ENCODE measurements at regions not wholly inside any gene's neighbourhood (a gene's known extent, or its start where the extent isn't known, plus 50 kb on each side); places are given as distances from the start of the nearest gene placed in this dataset.

- H3K9me1 ChIP-seq (replicated peaks; ENCODE audit: control insufficient read depth, extremely low read depth, insufficient read depth, low read length), result no peaks in the 10 kb centered on the region
- ChIA-PET POLR2A (no interaction called here), CTCF (interaction anchor here (0.9 kb wide), 1 partner anchor 20 kb away, joined by 4 read pairs; no protein-coding TSS in a partner anchor)
- intact Hi-C loops (cut with micrococcal nuclease) (no loop called here), dilution Hi-C loops (cut with MboI; ENCODE audit: extremely low pct_ligation_motif_present, low sequenced_read_pairs) (no loop called here)
- no peaks in the 10 kb centered on the region for H3K9me3 ChIP-seq (replicated peaks; ENCODE audit: control insufficient read depth, insufficient read depth, low read length)
- no peaks in the 10 kb centered on the region for H3K4me1 ChIP-seq (ENCODE audit: control insufficient read depth, extremely low read depth, insufficient read depth, low read length)
- no peak for TF ChIP-seq FOS (IDR thresholded peaks at IDR 0.05; ENCODE audit: borderline replicate concordance, insufficient read depth, low read length)
- TF ChIP-seq, protein P1, sequence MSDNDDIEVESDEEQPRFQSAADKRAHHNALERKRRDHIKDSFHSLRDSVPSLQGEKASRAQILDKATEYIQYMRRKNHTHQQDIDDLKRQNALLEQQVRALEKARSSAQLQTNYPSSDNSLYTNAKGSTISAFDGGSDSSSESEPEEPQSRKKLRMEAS (IDR thresholded peaks at IDR 0.05; ENCODE audit: insufficient read depth, insufficient read length), result no peak
- TF ChIP-seq POLR2A (IDR thresholded peaks at IDR 0.05; ENCODE audit: low read depth, low read length), result no peak
- TF ChIP-seq POLR2AphosphoS5 (IDR thresholded peaks at IDR 0.05; ENCODE audit: insufficient read depth, low read depth, low read length), result no peak
- TF ChIP-seq GATA2 (IDR thresholded peaks at IDR 0.05; ENCODE audit: insufficient read depth, insufficient read length, low read depth, low read length), result no peak
- TF ChIP-seq JUN (IDR thresholded peaks at IDR 0.05; ENCODE audit: borderline replicate concordance, insufficient read depth, insufficient read length, low read depth), result no peak
- H3K27ac ChIP-seq (ENCODE audit: insufficient read depth, low read depth, low read length), result no peak overlapping the region
- peak overlapping the region; percentile 38 for H2AFZ ChIP-seq (ENCODE audit: low read depth, low read length)
- H3K79me2 ChIP-seq (ENCODE audit: control insufficient read depth, insufficient read depth, low read length), result no peaks in the 10 kb centered on the region
- no peak overlapping the region for H3K9ac ChIP-seq (replicated peaks; ENCODE audit: extremely low read depth, insufficient read depth, low read length)
- H4K20me1 ChIP-seq (replicated peaks; ENCODE audit: control insufficient read depth, extremely low read depth, insufficient read depth, low read length), result no peaks in the 10 kb centered on the region
- DNase-seq (ENCODE audit: low read depth, low spot score), result no peak
- no peaks in the 10 kb centered on the region for H3K36me3 ChIP-seq (ENCODE audit: control insufficient read depth in 2 of 2, extremely low read depth in 1 of 2, insufficient read depth in 2 of 2, low read length in 2 of 2)
- H3K4me3 ChIP-seq (replicated peaks in 1 of 3; ENCODE audit: insufficient read depth in 1 of 3, low read depth in 1 of 3, low read length in 3 of 3), result no peak overlapping the region
- no peak for FAIRE-seq
- H3K4me2 ChIP-seq (ENCODE audit: insufficient read depth, low read length), result no peak overlapping the region
- H3K27me3 ChIP-seq (ENCODE audit: control insufficient read depth in 2 of 2, insufficient read depth in 2 of 2, low read length in 2 of 2), result no peaks in the 10 kb centered on the region
- no TSS peak for BruUV-seq (replicated peaks)
Observed at GRCh38 chr5:101370181-101370580, 467.1 kb upstream of the ST8SIA4 start.

- Histone ChIP-seq H3K36me3 (ENCODE audit: control insufficient read depth in 2 of 2, extremely low read depth in 1 of 2, insufficient read depth in 2 of 2, low read length in 2 of 2) (no peaks in the 10 kb centered on the region), H2AFZ (ENCODE audit: low read depth, low read length) (peak overlapping the region; percentile 29), H3K4me3 (replicated peaks in 1 of 3; ENCODE audit: insufficient read depth in 1 of 3, low read depth in 1 of 3, low read length in 3 of 3) (no peak overlapping the region), H3K4me2 (ENCODE audit: insufficient read depth, low read length) (no peak overlapping the region), H3K79me2 (ENCODE audit: control insufficient read depth, insufficient read depth, low read length) (no peaks in the 10 kb centered on the region), H3K4me1 (ENCODE audit: control insufficient read depth, extremely low read depth, insufficient read depth, low read length) (no peaks in the 10 kb centered on the region), H3K9me3 (replicated peaks; ENCODE audit: control insufficient read depth, insufficient read depth, low read length) (no peaks in the 10 kb centered on the region), H3K27ac (ENCODE audit: insufficient read depth, low read depth, low read length) (no peak overlapping the region), H3K9me1 (replicated peaks; ENCODE audit: control insufficient read depth, extremely low read depth, insufficient read depth, low read length) (no peaks in the 10 kb centered on the region), H3K27me3 (ENCODE audit: control insufficient read depth in 2 of 2, insufficient read depth in 2 of 2, low read length in 2 of 2) (no peaks in the 10 kb centered on the region), H4K20me1 (replicated peaks; ENCODE audit: control insufficient read depth, extremely low read depth, insufficient read depth, low read length) (no peaks in the 10 kb centered on the region), H3K9ac (replicated peaks; ENCODE audit: extremely low read depth, insufficient read depth, low read length) (no peak overlapping the region)
- BruUV-seq (replicated peaks), result no TSS peak
- dilution Hi-C loops (cut with MboI; ENCODE audit: extremely low pct_ligation_motif_present, low sequenced_read_pairs), result no loop called here
- CTCF ChIA-PET, result no interaction called here
- TF ChIP-seq GATA2 (IDR thresholded peaks at IDR 0.05; ENCODE audit: insufficient read depth, insufficient read length, low read depth, low read length) (no peak), POLR2AphosphoS5 (IDR thresholded peaks at IDR 0.05; ENCODE audit: insufficient read depth, low read depth, low read length) (no peak), JUN (IDR thresholded peaks at IDR 0.05; ENCODE audit: borderline replicate concordance, insufficient read depth, insufficient read length, low read depth) (no peak), EZH2 (IDR thresholded peaks at IDR 0.05; ENCODE audit: borderline replicate concordance, low read depth, low read length, severe bottlenecking) (no peak), POLR2A (IDR thresholded peaks at IDR 0.05; ENCODE audit: low read depth, low read length) (no peak), FOS (IDR thresholded peaks at IDR 0.05; ENCODE audit: borderline replicate concordance, insufficient read depth, low read length) (no peak), MYC (IDR thresholded peaks at IDR 0.05; ENCODE audit: low read depth, low read length) (no peak)
- TF ChIP-seq, protein P1 (IDR thresholded peaks at IDR 0.05; ENCODE audit: insufficient read depth, insufficient read length), result no peak
- TF ChIP-seq, protein P2, sequence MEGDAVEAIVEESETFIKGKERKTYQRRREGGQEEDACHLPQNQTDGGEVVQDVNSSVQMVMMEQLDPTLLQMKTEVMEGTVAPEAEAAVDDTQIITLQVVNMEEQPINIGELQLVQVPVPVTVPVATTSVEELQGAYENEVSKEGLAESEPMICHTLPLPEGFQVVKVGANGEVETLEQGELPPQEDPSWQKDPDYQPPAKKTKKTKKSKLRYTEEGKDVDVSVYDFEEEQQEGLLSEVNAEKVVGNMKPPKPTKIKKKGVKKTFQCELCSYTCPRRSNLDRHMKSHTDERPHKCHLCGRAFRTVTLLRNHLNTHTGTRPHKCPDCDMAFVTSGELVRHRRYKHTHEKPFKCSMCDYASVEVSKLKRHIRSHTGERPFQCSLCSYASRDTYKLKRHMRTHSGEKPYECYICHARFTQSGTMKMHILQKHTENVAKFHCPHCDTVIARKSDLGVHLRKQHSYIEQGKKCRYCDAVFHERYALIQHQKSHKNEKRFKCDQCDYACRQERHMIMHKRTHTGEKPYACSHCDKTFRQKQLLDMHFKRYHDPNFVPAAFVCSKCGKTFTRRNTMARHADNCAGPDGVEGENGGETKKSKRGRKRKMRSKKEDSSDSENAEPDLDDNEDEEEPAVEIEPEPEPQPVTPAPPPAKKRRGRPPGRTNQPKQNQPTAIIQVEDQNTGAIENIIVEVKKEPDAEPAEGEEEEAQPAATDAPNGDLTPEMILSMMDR (IDR thresholded peaks at IDR 0.05; ENCODE audit: extremely low read depth in 1 of 2, insufficient read depth in 1 of 2, low read depth in 1 of 2, low read length in 2 of 2), result no peak
- intact Hi-C loops (cut with micrococcal nuclease), result no loop called here
- DNase-seq (ENCODE audit: low read depth, low spot score) (no peak), FAIRE-seq (no peak)
- POLR2A ChIA-PET, result no interaction called here
Observed at GRCh38 chr5:101364469-101364868, 461.4 kb upstream of the ST8SIA4 start.
